NT2/D1 (cell line): ENCODE measurements at regions not wholly inside any gene's neighbourhood (a gene's known extent, or its start where the extent isn't known, plus 50 kb on each side); places are given as distances from the start of the nearest gene placed in this dataset.

ENCODE experiments used
- DNase-seq: peaks from one replicate; pipeline ENCODE4 v3.0.0-alpha.2; 2011; ENCODE audit warnings: low read depth, low spot score
- H3K27me3 ChIP-seq: 2 replicates; pipeline ENCODE4 v1.6.0; 2011; ENCODE audit warnings: mild to moderate bottlenecking; ENCODE audit not compliant: insufficient read length, insufficient read depth
- H3K36me3 ChIP-seq: 2 replicates; pipeline ENCODE4 v1.6.1; 2011; ENCODE audit warnings: mild to moderate bottlenecking, low read length, mixed read lengths; ENCODE audit not compliant: insufficient read depth, insufficient read length
- H3K4me1 ChIP-seq: 2 replicates; pipeline ENCODE4 v1.5.1; 2011; ENCODE audit not compliant: insufficient read depth, insufficient read length
- H3K4me3 ChIP-seq: 2 replicates; pipeline ENCODE4 v1.5.1; 2011; ENCODE audit warnings: low read depth; ENCODE audit not compliant: insufficient read length
- H3K9ac ChIP-seq: 2 replicates; pipeline ENCODE4 v1.6.0; 2011; ENCODE audit warnings: low read depth; ENCODE audit not compliant: insufficient read length
- H3K9me3 ChIP-seq: 2 replicates; pipeline ENCODE4 v1.5.1; 2011; ENCODE audit warnings: mild to moderate bottlenecking, low read length; ENCODE audit not compliant: insufficient read depth
- SUZ12 ChIP-seq: IDR thresholded peaks from 2 replicates; pipeline ENCODE4 v1.6.1; 2011; ENCODE audit not compliant: insufficient read length, insufficient read depth; ENCODE audit errors: extremely low read depth
- YY1 ChIP-seq: IDR thresholded peaks from 2 replicates; pipeline ENCODE4 v1.6.1; 2011; ENCODE audit not compliant: insufficient read length, insufficient read depth
- ZNF274 ChIP-seq: IDR thresholded peaks from 2 replicates; pipeline ENCODE4 v1.6.1; 2011; ENCODE audit warnings: mild to moderate bottlenecking, low read depth, low read length

GRCh38 chr12:90244232-90244631, 535.6 kb upstream of the ATP2B1 start:
- H3K27me3 ChIP-seq: no peaks in the 10 kb centered on the region
- H3K9me3 ChIP-seq: no peaks in the 10 kb centered on the region
- TF ChIP-seq YY1 (no peak), SUZ12 (no peak), ZNF274 (no peak)
- no peak overlapping the region for H3K4me3 ChIP-seq
- H3K36me3 ChIP-seq: no peaks in the 10 kb centered on the region
- H3K4me1 ChIP-seq: no peaks in the 10 kb centered on the region
- no peak overlapping the region for H3K9ac ChIP-seq
- no peak for DNase-seq

DNA sequence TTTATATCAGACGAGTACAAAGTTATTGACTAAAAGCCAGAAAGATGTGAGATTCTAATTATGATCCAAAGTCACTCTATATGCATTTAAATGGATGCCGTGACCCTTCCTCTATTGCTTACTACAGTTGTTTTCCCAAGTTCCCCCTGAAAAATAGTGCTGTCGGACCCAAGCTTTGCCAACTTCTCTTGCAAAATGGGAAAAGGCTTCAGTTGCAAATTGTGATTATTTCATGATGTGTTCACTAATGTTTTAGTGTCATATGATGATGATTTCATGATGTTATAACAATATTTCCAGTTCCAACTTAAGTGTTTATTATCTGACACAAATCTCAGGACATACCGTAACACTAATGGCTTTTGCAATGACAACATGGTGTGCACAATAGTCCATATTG, 534.6 kb upstream of the ATP2B1 start:
- no peaks in the 10 kb centered on the region for H3K9me3 ChIP-seq
- TF ChIP-seq SUZ12 (no peak), ZNF274 (no peak), YY1 (no peak)
- H3K4me1 ChIP-seq: no peaks in the 10 kb centered on the region
- no peaks in the 10 kb centered on the region for H3K27me3 ChIP-seq
- DNase-seq: no peak
- no peaks in the 10 kb centered on the region for H3K36me3 ChIP-seq
- no peak overlapping the region for H3K4me3 ChIP-seq
- H3K9ac ChIP-seq: no peak overlapping the region

- no peaks in the 10 kb centered on the region for H3K27me3 ChIP-seq
- H3K4me1 ChIP-seq: no peaks in the 10 kb centered on the region
- H3K9ac ChIP-seq: no peak overlapping the region
- DNase-seq: no peak
- no peaks in the 10 kb centered on the region for H3K36me3 ChIP-seq
- H3K4me3 ChIP-seq: no peak overlapping the region
- TF ChIP-seq ZNF274: no peak
- TF ChIP-seq SUZ12: no peak
- TF ChIP-seq YY1: no peak
- no peaks in the 10 kb centered on the region; the same call in 1 of the 2 replicates for H3K9me3 ChIP-seq
Observed at GRCh38 chr12:90239732-90240260, 531.2 kb upstream of the ATP2B1 start.

GRCh38 chr12:90238663-90239271, 530.1 kb upstream of the ATP2B1 start:
- H3K27me3 ChIP-seq: no peaks in the 10 kb centered on the region
- no peak for DNase-seq
- no peaks in the 10 kb centered on the region for H3K4me1 ChIP-seq
- H3K9me3 ChIP-seq: no peaks in the 10 kb centered on the region; the same call in 1 of the 2 replicates
- TF ChIP-seq SUZ12 (no peak), YY1 (no peak), ZNF274 (no peak)
- H3K9ac ChIP-seq: no peak overlapping the region
- H3K36me3 ChIP-seq: no peaks in the 10 kb centered on the region
- no peak overlapping the region for H3K4me3 ChIP-seq

GRCh38 chr12:90237841-90238240, 529.2 kb upstream of the ATP2B1 start:
- no peak overlapping the region for H3K4me3 ChIP-seq
- H3K4me1 ChIP-seq: no peaks in the 10 kb centered on the region
- DNase-seq: no peak
- H3K27me3 ChIP-seq: no peaks in the 10 kb centered on the region
- H3K36me3 ChIP-seq: no peaks in the 10 kb centered on the region
- no peaks in the 10 kb centered on the region; the same call in 1 of the 2 replicates for H3K9me3 ChIP-seq
- TF ChIP-seq ZNF274: no peak
- no peak for TF ChIP-seq YY1
- H3K9ac ChIP-seq: no peak overlapping the region

GRCh38 chr12:90235642-90236041, 527.0 kb upstream of the ATP2B1 start:
- Histone ChIP-seq H3K9me3 (no peaks in the 10 kb centered on the region; the same call in 1 of the 2 replicates), H3K9ac (no peak overlapping the region), H3K4me3 (no peak overlapping the region), H3K36me3 (no peaks in the 10 kb centered on the region), H3K27me3 (no peaks in the 10 kb centered on the region), H3K4me1 (no peaks in the 10 kb centered on the region)
- TF ChIP-seq YY1 (no peak), SUZ12 (no peak), ZNF274 (no peak)
- no peak for DNase-seq

DNA sequence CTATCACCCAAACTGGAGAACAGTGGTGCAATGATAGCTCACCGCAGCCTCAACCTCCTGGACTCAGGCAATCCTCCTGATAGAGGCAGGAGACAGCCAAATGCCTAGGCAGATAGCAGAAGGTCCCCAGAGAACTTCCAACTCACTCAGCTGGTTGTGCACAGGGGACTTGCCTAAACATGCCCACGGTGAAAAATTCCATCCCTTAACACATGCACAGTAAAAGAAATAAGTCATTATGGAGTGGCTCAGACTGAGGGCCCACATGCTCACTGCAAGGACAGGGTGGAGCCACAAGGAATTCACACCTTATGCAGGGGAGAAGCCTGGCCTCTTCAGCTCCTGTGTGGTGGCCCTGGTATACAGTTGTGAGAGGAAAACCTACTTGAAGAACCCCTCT, 525.8 kb upstream of the ATP2B1 start:
- no peak for DNase-seq

More for the DNA sequence above, 525.8 kb upstream of the ATP2B1 start:
- Histone ChIP-seq H3K4me1 (no peaks in the 10 kb centered on the region), H3K36me3 (no peaks in the 10 kb centered on the region), H3K4me3 (no peak overlapping the region), H3K9ac (no peak overlapping the region), H3K9me3 (no peaks in the 10 kb centered on the region; the same call in 1 of the 2 replicates), H3K27me3 (no peaks in the 10 kb centered on the region)
- no peak for TF ChIP-seq ZNF274
- no peak for TF ChIP-seq YY1
- TF ChIP-seq SUZ12: no peak
